Mammary epithelial cell (primary cell): ENCODE measurements at regions not wholly inside any gene's neighbourhood (a gene's known extent, or its start where the extent isn't known, plus 50 kb on each side); places are given as distances from the start of the nearest gene placed in this dataset.

Experiments used
- CTCF ChIP-seq, 2 donors: IDR thresholded peaks in 1 of 2; conservative IDR thresholded peaks in 1 of 2; 2 replicates each; pipeline ENCODE4 v1.5.1; 2011 to 2012; ENCODE audit warnings: inconsistent platforms in 2 of 2, low read length in 2 of 2, mild to moderate bottlenecking in 2 of 2, control low read depth in 1 of 2, low read depth in 1 of 2; ENCODE audit not compliant: insufficient read depth in 1 of 2; ENCODE audit errors: extremely low read depth in 1 of 2
- EZH2 ChIP-seq: IDR thresholded peaks from 2 replicates; pipeline ENCODE4 v1.6.1; 2012; ENCODE audit warnings: low read length, inconsistent platforms, borderline replicate concordance

- TF ChIP-seq CTCF (conservative IDR thresholded peaks at IDR 0.05 in 1 of 2, IDR thresholded peaks at IDR 0.05 in 1 of 2; ENCODE audit: extremely low read depth in 1 of 2, insufficient read depth in 1 of 2, low read depth in 1 of 2, low read length in 2 of 2) = no peak
- no peak for TF ChIP-seq EZH2
These were observed 76.7 kb upstream of the NAF1 start for GRCh38 chr4:163243297-163243981.
